Small intestine (tissue), 7 donors: ENCODE measurements at regions not wholly inside any gene's neighbourhood (a gene's known extent, or its start where the extent isn't known, plus 50 kb on each side); places are given as distances from the start of the nearest gene placed in this dataset.
A peak's percentile ranks its signal among the peaks of the same experiment; 100 is the strongest.

ENCODE experiments used
- DNase-seq, 2 donors: peaks; one replicate each; pipeline versions ENCODE4 v3.0.0 to v3.0.0-alpha.2; 2013
- FAIRE-seq: peaks from 2 replicates; lab custom pipeline; 2012; peaks lifted over from hg19 to GRCh38; lab: Jason Lieb, UNC
- H3K27ac ChIP-seq, 3 donors: one replicate each; pipeline ENCODE4 v1.5.1; 2013; ENCODE audit warnings: low read length in 2 of 3, mild to moderate bottlenecking in 2 of 3, control low read depth in 1 of 3, inconsistent platforms in 1 of 3, low read depth in 1 of 3, moderate library complexity in 1 of 3
- H3K27me3 ChIP-seq, 3 donors: one replicate each; pipeline ENCODE4 v1.6.1; 2013; ENCODE audit warnings: low read length in 3 of 3, inconsistent platforms in 1 of 3; ENCODE audit not compliant: control insufficient read depth in 3 of 3, insufficient read depth in 3 of 3
- H3K36me3 ChIP-seq, 3 donors: one replicate each; pipeline ENCODE4 v1.6.1; 2013; ENCODE audit warnings: low read length in 3 of 3, inconsistent platforms in 1 of 3, low read depth in 1 of 3, mild to moderate bottlenecking in 1 of 3, moderate library complexity in 1 of 3; ENCODE audit not compliant: control insufficient read depth in 3 of 3, insufficient read depth in 2 of 3
- H3K4me1 ChIP-seq, 3 donors: one replicate each; pipeline ENCODE4 v1.6.1; 2013; ENCODE audit warnings: low read length in 2 of 3, inconsistent platforms in 1 of 3, low read depth in 1 of 3, mild to moderate bottlenecking in 1 of 3, moderate library complexity in 1 of 3; ENCODE audit not compliant: control insufficient read depth in 3 of 3, insufficient read depth in 2 of 3
- H3K4me3 ChIP-seq, 3 donors: one replicate each; pipeline ENCODE4 v1.5.1; 2013; ENCODE audit warnings: low read length in 3 of 3, control low read depth in 1 of 3, inconsistent platforms in 1 of 3, low read depth in 1 of 3, mild to moderate bottlenecking in 1 of 3, moderate library complexity in 1 of 3
- H3K9me3 ChIP-seq, 2 donors: one replicate each; pipeline ENCODE4 v1.6.1; 2013; ENCODE audit warnings: low read depth in 1 of 2, low read length in 1 of 2; ENCODE audit not compliant: control insufficient read depth in 2 of 2, insufficient read depth in 1 of 2
- WGBS, 3 donors: extraction: QIAGEN DNeasy Blood & Tissue Kit; methylation state at CpG; one replicate each; pipeline ENCODE4 v1.1.7; 2013; 5-methylcytosine and 5-hydroxymethylcytosine counted together
- donor health status: healthy with polysubstance abuse.
- donor health status: control.
- donor health status: control.
- donor health status: Bipolar disorder and iron deficiency.
- donor health status: healthy.

- Histone ChIP-seq H3K27ac (no peak overlapping the region), H3K4me1 (no peaks in the 10 kb centered on the region), H3K27me3 (no peaks in the 10 kb centered on the region), H3K36me3 (no peaks in the 10 kb centered on the region), H3K9me3 (peaks cover 0 to 2% of the 10 kb centered on the region in 2 donors), H3K4me3 (no peak overlapping the region)
- DNase-seq (no peak), FAIRE-seq (no peak)
- 73 to 78% (median 74%) methylated on average over 2 of the region's 2 CpGs for WGBS, 3 donors
Measured at GRCh38 chr3:82004266-82004665, 242.8 kb upstream of the GBE1 start.

- no peak for FAIRE-seq
- Histone ChIP-seq H3K4me3 (no peak overlapping the region), H3K36me3 (no peaks in the 10 kb centered on the region), H3K4me1 (no peaks in the 10 kb centered on the region), H3K27ac (no peak overlapping the region), H3K9me3 (peaks cover 0 to 2% of the 10 kb centered on the region in 2 donors), H3K27me3 (no peaks in the 10 kb centered on the region)
- no peak for DNase-seq
- WGBS, 3 donors: 51 to 62% (median 54%) methylated on average over 2 of the region's 2 CpGs
Measured at GRCh38 chr3:82002986-82003642, 241.7 kb upstream of the GBE1 start.

- Histone ChIP-seq H3K27ac (no peak overlapping the region), H3K27me3 (no peaks in the 10 kb centered on the region), H3K4me1 (no peaks in the 10 kb centered on the region), H3K36me3 (no peaks in the 10 kb centered on the region), H3K4me3 (no peak overlapping the region), H3K9me3 (no peaks in the 10 kb centered on the region)
- DNase-seq: no peak
- FAIRE-seq: no peak
- 34 to 58% (median 58%) methylated on average over 2 of the region's 2 CpGs for WGBS, 3 donors
Measured at GRCh38 chr3:82002491-82002890, 241.0 kb upstream of the GBE1 start.

GRCh38 chr3:82001276-82001923, 240.0 kb upstream of the GBE1 start:
- no peak for FAIRE-seq
- H3K9me3 ChIP-seq: no peaks in the 10 kb centered on the region
- no peaks in the 10 kb centered on the region for H3K36me3 ChIP-seq
- WGBS, 3 donors: 57 to 63% (median 63%) methylated on average over 2 of the region's 2 CpGs
- H3K27me3 ChIP-seq: no peaks in the 10 kb centered on the region
- no peak overlapping the region for H3K27ac ChIP-seq
- DNase-seq: no peak
- H3K4me1 ChIP-seq: no peaks in the 10 kb centered on the region
- no peak overlapping the region for H3K4me3 ChIP-seq

GRCh38 chr3:82000773-82001172, 239.3 kb upstream of the GBE1 start:
- peaks cover 0 to 3% of the 10 kb centered on the region in 2 donors for H3K9me3 ChIP-seq
- DNase-seq: no peak
- H3K4me1 ChIP-seq: no peaks in the 10 kb centered on the region
- H3K4me3 ChIP-seq: no peak overlapping the region
- no peak overlapping the region for H3K27ac ChIP-seq
- 25 to 78% (median 27%) methylated on average over 1 of the region's 1 CpG for WGBS, 3 donors
- no peaks in the 10 kb centered on the region for H3K27me3 ChIP-seq
- no peaks in the 10 kb centered on the region for H3K36me3 ChIP-seq
- no peak for FAIRE-seq

GRCh38 chr3:82000350-82000749, 238.9 kb upstream of the GBE1 start:
- peaks cover 0 to 3% of the 10 kb centered on the region in 2 donors for H3K9me3 ChIP-seq
- no peaks in the 10 kb centered on the region for H3K4me1 ChIP-seq
- H3K27ac ChIP-seq: no peak overlapping the region
- no peaks in the 10 kb centered on the region for H3K27me3 ChIP-seq
- no peaks in the 10 kb centered on the region for H3K36me3 ChIP-seq
- H3K4me3 ChIP-seq: no peak overlapping the region
- no peak for DNase-seq
- FAIRE-seq: no peak
- WGBS, 3 donors: 70 to 84% (median 71%) methylated on average over 1 of the region's 1 CpG

- Histone ChIP-seq H3K27ac (no peak overlapping the region), H3K9me3 (peaks cover 0 to 3% of the 10 kb centered on the region in 2 donors), H3K27me3 (no peaks in the 10 kb centered on the region), H3K36me3 (no peaks in the 10 kb centered on the region), H3K4me1 (no peaks in the 10 kb centered on the region), H3K4me3 (no peak overlapping the region)
- FAIRE-seq: no peak
- DNase-seq: no peak
- whole genome bisulfite sequencing, 3 donors: 57 to 64% (median 57%) methylated on average over 3 of the region's 3 CpGs
Measured at GRCh38 chr3:81998907-81999306, 237.5 kb upstream of the GBE1 start.

- Histone ChIP-seq H3K4me3 (no peak overlapping the region), H3K36me3 (no peaks in the 10 kb centered on the region), H3K27me3 (no peaks in the 10 kb centered on the region), H3K9me3 (peaks cover 0 to 3% of the 10 kb centered on the region in 2 donors), H3K4me1 (no peaks in the 10 kb centered on the region), H3K27ac (no peak overlapping the region)
- 6 to 23% (median 11%) methylated on average over 2 of the region's 2 CpGs for WGBS, 3 donors
- DNase-seq (peak in 1 of 2 donors; percentile 2), FAIRE-seq (no peak)
Measured at GRCh38 chr3:81998139-81998755, 236.8 kb upstream of the GBE1 start.
